Prostate gland (tissue), 2 donors: ENCODE measurements at regions not wholly inside any gene's neighbourhood (a gene's known extent, or its start where the extent isn't known, plus 50 kb on each side); places are given as distances from the start of the nearest gene placed in this dataset.

ENCODE experiments used
- DNase-seq: peaks from one replicate; pipeline ENCODE4 v3.0.0-alpha.2; 2019; ENCODE audit warnings: low spot score
- H3K27ac ChIP-seq, 2 donors: fragments of 200-600 bp; sonication (generic); 2 replicates each; pipeline ENCODE4 v1.5.1; 2017 to 2019
- H3K27me3 ChIP-seq: fragments of 200-600 bp; sonication (generic); replicated peaks from 2 replicates; pipeline ENCODE4 v1.5.1; 2019; ENCODE audit not compliant: insufficient read depth
- H3K36me3 ChIP-seq, 2 donors: fragments of 200-600 bp; sonication (generic); 1 replicate in 1 of 2; 2 replicates in 1 of 2; pipeline versions ENCODE4 v1.5.1 to v1.8.1; 2017 to 2019
- H3K4me1 ChIP-seq: fragments of 200-600 bp; sonication (generic); replicated peaks from 2 replicates; pipeline ENCODE4 v1.5.1; 2019
- H3K4me3 ChIP-seq, 2 donors: fragments of 200-600 bp; sonication (generic); 2 replicates each; pipeline ENCODE4 v1.5.1; 2017 to 2019
- H3K9me3 ChIP-seq: fragments of 200-600 bp; sonication (generic); 2 replicates; pipeline ENCODE4 v1.5.1; 2017
- CTCF ChIP-seq, 4 experiments: fragments of 200-600 bp in 2 of 4; fragments of 450-650 bp in 2 of 4; sonication (generic) in 2 of 4; IDR thresholded peaks; 1 replicate in 3 of 4; 2 replicates in 1 of 4; pipeline ENCODE4 v1.5.1; 2016 to 2019; ENCODE audit warnings: antibody characterized with exemption in 4 of 4, mild to moderate bottlenecking in 2 of 4, moderate library complexity in 2 of 4
- POLR2A ChIP-seq: fragments of 450-650 bp; IDR thresholded peaks from one replicate; pipeline ENCODE4 v1.6.1; 2016; ENCODE audit warnings: antibody characterized with exemption, mild to moderate bottlenecking
- POLR2AphosphoS5 ChIP-seq: sonication (generic); formaldehyde crosslinking; IDR thresholded peaks from one replicate; pipeline ENCODE4 v1.6.1; 2017; ENCODE audit warnings: antibody characterized with exemption
- WGBS: methylation state at CpG from one replicate; pipeline ENCODE4 v1.1.5; 2018; 5-methylcytosine and 5-hydroxymethylcytosine counted together
- intact Hi-C: fragments of 100-400 bp; cut with DNase I; formaldehyde crosslinking; loops from one replicate; pipeline ENCODE4 v1.14.2; 2022

GRCh38 chr6:11392778-11393507, 144.6 kb upstream of the TMEM170B start:
- H3K27ac ChIP-seq, result no peak overlapping the region
- no peak for DNase-seq
- H3K4me1 ChIP-seq, result no peaks in the 10 kb centered on the region
- TF ChIP-seq POLR2A (no peak), CTCF (IDR thresholded peaks at IDR 0.05) (no peak), POLR2AphosphoS5 (no peak)
- intact Hi-C loops, result no loop called here
- H3K4me3 ChIP-seq, result no peak overlapping the region
- H3K9me3 ChIP-seq, result no peaks in the 10 kb centered on the region
- WGBS, result 67% methylated on average over 11 of the region's 11 CpGs
- no peaks in the 10 kb centered on the region for H3K36me3 ChIP-seq
- no peaks in the 10 kb centered on the region for H3K27me3 ChIP-seq

- Histone ChIP-seq H3K4me3 (no peak overlapping the region), H3K4me1 (no peaks in the 10 kb centered on the region), H3K9me3 (no peaks in the 10 kb centered on the region), H3K27ac (no peak overlapping the region), H3K36me3 (no peaks in the 10 kb centered on the region), H3K27me3 (no peaks in the 10 kb centered on the region)
- WGBS, result 96% methylated on average over 5 of the region's 5 CpGs
- no peak for DNase-seq
- intact Hi-C loops, result no loop called here
- TF ChIP-seq CTCF (IDR thresholded peaks at IDR 0.05) (no peak), POLR2AphosphoS5 (no peak), POLR2A (no peak)
These were observed 145.4 kb upstream of the TMEM170B start for GRCh38 chr6:11391934-11392777.

- peak overlapping the region; percentile 75 for H3K27ac ChIP-seq
- TF ChIP-seq POLR2AphosphoS5 (peak; percentile 94), POLR2A (no peak)
- 15% methylated on average over 7 of the region's 7 CpGs for WGBS
- H3K9me3 ChIP-seq, result no peaks in the 10 kb centered on the region
- H3K4me3 ChIP-seq, result no peak overlapping the region
- H3K36me3 ChIP-seq, result no peaks in the 10 kb centered on the region
- no peaks in the 10 kb centered on the region for H3K27me3 ChIP-seq
- intact Hi-C loops, result no loop called here
- DNase-seq, result peak; percentile 73
- H3K4me1 ChIP-seq, result no peaks in the 10 kb centered on the region
These were observed 147.6 kb upstream of the TMEM170B start for GRCh38 chr6:11389977-11390376.

- no peaks in the 10 kb centered on the region for H3K27me3 ChIP-seq
- H3K36me3 ChIP-seq, result no peaks in the 10 kb centered on the region
These were observed 148.3 kb upstream of the TMEM170B start for GRCh38 chr6:11388983-11389944.

More at GRCh38 chr6:11388983-11389944, 148.3 kb upstream of the TMEM170B start:
- WGBS, result 75% methylated on average over 5 of the region's 5 CpGs
- Histone ChIP-seq H3K9me3 (no peaks in the 10 kb centered on the region), H3K4me1 (no peaks in the 10 kb centered on the region), H3K4me3 (no peak overlapping the region), H3K27ac (peak overlapping the region; percentile 75)
- TF ChIP-seq CTCF (IDR thresholded peaks at IDR 0.05) (no peak), POLR2AphosphoS5 (no peak), POLR2A (no peak)
- DNase-seq, result no peak
- intact Hi-C loops, result no loop called here
